Epithelial cell of proximal tubule (primary cell): ENCODE measurements at regions not wholly inside any gene's neighbourhood (a gene's known extent, or its start where the extent isn't known, plus 50 kb on each side); places are given as distances from the start of the nearest gene placed in this dataset.
"Not testable (repeated sequence)": the region's sequence is repeated elsewhere in the genome, so short reads cannot be mapped to it uniquely, and the experiment has no call there.

Experiments
- DNase-seq: peaks from one replicate; pipeline ENCODE4 v3.0.0-alpha.2; 2011; ENCODE audit warnings: low read depth
- H3K4me3 ChIP-seq: 2 replicates; pipeline ENCODE4 v1.5.1; 2011; ENCODE audit warnings: low read depth, mild to moderate bottlenecking, low read length
- TF ChIP-seq, protein P1 (sequence below): conservative IDR thresholded peaks from 2 replicates; pipeline ENCODE4 v1.5.1; 2012; ENCODE audit warnings: low read depth, mild to moderate bottlenecking, low read length

DNA sequence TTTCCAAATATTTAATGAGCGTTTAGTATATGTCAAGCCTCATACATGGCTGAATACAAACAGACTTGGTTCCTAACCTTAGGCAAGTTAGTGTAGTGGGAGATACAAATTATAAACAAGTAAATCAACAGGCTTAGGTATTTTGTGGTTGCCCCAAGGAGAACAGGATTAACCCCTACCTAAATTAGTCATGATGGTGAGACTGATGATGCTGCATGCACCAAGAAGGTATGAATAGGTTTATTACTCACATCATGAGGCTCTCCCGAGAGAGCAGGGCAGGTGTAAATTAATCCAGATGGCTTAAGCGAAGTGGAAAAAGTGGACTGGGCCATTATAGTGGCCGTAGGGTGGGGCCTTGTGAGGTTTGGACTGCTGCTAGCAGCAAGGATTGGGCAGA is 118.1 kb upstream of the GCFC2 start:
- DNase-seq = no peak
- TF ChIP-seq, protein P1, sequence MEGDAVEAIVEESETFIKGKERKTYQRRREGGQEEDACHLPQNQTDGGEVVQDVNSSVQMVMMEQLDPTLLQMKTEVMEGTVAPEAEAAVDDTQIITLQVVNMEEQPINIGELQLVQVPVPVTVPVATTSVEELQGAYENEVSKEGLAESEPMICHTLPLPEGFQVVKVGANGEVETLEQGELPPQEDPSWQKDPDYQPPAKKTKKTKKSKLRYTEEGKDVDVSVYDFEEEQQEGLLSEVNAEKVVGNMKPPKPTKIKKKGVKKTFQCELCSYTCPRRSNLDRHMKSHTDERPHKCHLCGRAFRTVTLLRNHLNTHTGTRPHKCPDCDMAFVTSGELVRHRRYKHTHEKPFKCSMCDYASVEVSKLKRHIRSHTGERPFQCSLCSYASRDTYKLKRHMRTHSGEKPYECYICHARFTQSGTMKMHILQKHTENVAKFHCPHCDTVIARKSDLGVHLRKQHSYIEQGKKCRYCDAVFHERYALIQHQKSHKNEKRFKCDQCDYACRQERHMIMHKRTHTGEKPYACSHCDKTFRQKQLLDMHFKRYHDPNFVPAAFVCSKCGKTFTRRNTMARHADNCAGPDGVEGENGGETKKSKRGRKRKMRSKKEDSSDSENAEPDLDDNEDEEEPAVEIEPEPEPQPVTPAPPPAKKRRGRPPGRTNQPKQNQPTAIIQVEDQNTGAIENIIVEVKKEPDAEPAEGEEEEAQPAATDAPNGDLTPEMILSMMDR = no peak
- no peak overlapping the region for H3K4me3 ChIP-seq

DNA sequence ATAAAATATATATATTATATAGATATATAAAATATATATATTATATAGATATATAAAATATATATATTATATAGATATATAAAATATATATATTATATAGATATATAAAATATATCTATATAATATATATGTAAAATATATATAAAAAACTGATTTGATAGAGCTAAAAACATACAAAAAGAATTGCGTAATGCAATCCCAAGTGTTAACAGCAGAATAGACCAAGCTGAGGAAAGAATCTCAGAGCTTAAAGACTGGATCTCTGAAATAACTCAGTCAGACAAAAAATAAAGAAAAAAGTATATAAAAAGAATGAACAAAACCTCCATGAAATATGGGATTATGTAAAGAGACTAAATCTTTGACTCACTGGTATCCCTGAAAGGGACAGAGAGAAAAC is 112.8 kb upstream of the GCFC2 start:
- not testable (repeated sequence) for DNase-seq, H3K4me3 ChIP-seq

DNA sequence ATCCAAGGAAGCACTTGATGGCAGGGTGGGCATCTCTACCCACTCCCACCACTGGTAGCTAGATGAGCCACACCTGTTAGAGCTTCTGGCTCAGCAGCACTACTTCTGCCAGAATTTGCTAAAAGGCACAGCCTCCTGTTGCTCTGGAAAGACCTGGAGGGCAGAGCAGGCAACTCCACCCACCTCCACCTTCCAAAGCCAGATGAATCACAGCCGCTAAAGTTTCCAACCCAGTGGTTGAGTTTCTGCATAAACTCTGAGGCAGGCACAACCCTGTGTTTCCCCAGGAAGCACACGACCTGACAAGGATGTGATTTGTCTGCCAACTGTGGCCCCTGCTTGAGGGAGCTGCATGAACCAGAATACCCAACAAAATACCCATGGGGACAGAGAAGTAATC is 111.6 kb upstream of the GCFC2 start:
- no peak for DNase-seq
- no peak overlapping the region for H3K4me3 ChIP-seq
- TF ChIP-seq, protein P1 = no peak

DNA sequence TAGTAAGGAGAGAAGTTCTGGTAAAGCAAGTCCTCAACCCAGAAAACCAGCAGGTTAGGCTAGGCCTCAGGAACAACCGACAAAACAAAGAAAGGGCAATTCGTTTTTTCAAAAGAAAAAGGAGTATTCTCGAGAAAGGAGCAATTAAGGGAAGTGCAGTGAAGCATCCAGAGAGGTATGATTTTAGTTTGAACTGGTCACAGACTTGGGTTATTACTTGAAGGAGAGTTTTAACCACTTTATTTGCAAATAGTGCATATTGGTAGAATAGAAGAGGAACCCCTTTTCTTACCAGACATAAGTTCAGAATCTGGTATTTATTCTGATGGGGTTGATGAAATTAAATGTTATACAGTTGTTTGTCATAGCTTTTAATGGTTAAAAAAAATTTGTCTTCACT is 110.0 kb upstream of the GCFC2 start:
- no peak for DNase-seq
- no peak overlapping the region for H3K4me3 ChIP-seq
- TF ChIP-seq, protein P1 = no peak

DNA sequence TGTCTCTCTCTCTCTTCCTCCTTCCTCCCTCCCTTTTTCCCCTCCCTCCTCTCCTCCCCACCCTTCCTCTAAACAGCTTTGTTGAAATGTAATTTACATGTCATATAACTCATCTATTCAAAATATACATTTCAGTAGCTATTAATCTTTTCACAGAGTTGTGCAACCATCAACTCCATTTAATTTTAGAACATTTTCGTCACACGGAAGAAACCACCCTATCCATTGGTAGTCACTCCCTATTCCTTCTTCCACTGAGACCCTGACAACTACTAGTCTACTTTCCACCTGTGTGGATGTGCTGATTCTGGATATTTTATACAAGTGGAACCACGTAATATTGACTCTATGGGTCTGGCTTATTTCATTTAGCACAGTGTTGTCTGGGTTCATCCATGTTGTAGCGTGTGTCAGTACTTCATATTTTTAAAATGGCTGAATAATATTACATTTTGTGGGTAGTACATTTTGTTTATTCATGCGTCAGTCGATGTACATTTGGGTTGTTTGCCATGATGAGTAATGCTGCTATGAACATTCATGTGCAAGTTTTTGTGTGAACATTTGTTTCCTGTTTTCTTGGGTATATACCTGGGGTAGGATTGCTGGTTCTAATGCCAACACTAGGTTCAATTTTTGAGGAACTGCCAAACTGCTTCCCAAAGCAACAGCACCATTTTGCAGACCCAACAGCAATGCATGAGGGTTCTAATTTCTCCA is 100.1 kb upstream of the GCFC2 start:
- TF ChIP-seq, protein P1 = no peak
- DNase-seq = no peak
- no peak overlapping the region for H3K4me3 ChIP-seq

DNA sequence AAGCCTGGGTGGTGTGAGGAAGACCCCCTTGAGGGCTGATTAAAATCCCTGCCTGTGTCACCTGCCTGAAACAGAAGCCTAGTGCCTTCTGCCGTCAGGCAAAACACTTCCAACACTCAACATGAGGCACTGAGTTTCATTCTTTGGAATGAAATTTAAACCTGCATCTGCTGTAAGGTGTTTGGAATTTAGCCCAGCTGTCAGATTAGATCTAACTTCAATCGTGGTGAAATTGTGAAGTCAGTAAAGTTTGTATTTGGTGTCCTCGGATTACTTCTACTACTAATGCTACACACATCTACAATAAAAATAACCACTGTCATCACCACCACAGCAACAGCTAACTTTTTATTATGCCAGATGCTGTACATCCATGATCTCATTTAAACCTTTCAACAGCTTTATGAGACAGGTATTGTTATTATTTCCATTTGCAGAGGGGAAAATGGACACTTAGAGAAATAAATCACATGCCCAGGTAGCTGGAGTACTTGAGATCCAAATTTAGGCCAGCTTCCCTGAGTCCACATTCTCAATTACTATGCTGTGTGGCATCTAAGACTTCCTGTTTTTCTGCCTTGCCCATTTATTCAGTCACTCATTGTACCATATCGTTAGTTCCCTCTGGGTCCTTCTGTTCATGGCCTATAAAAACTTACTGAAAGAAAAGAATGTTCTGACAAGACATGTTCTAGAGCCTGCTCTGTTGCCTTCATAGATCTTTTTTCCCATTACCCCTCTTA is 98.2 kb upstream of the GCFC2 start:
- TF ChIP-seq, protein P1 = no peak
- no peak for DNase-seq

DNA sequence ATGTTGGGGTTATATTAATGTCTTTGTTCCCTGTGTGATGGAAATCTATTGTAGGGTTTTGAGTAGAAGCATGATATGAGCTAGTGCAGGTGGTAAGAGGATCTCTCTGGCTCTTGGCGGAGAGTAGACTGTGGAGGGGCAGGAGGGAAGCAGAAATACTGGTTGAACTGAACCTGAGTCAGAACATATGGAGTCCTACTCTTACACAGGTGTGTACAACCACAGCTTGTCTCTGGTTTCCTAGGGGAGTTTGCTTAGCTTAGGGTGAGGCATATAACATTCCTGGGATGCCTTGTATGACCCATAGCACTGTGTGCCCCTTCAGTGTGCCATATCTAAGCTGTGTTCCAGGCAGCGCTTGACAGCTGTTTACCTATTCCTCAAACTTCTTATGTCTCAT is 97.3 kb upstream of the GCFC2 start:
- DNase-seq = no peak
- TF ChIP-seq, protein P1 = no peak
- no peak overlapping the region for H3K4me3 ChIP-seq

More for the DNA sequence above, 98.2 kb upstream of the GCFC2 start:
- H3K4me3 ChIP-seq = no peak overlapping the region
